ENCODE measurements at regions not wholly inside any gene's neighbourhood (a gene's known extent, or its start where the extent isn't known, plus 50 kb on each side); places are given as distances from the start of the nearest gene placed in this dataset.

- no peak for DNase-seq (ENCODE audit: extremely low spot score)
- ChIA-PET POLR2A (no interaction called here), CTCF (no interaction called here)
- TF ChIP-seq CTBP1 (IDR thresholded peaks at IDR 0.05; ENCODE audit: borderline replicate concordance) (no peak), FOXM1 (IDR thresholded peaks at IDR 0.05; ENCODE audit: borderline replicate concordance) (no peak), HDGF (IDR thresholded peaks at IDR 0.05; ENCODE audit: borderline replicate concordance) (no peak), ARNT (IDR thresholded peaks at IDR 0.05) (no peak), FOXA1 (IDR thresholded peaks at IDR 0.05) (no peak), ZNF384 (IDR thresholded peaks at IDR 0.05) (no peak), ELF4 (IDR thresholded peaks at IDR 0.05) (no peak), L3MBTL2 (conservative IDR thresholded peaks at IDR 0.05) (no peak)
Observed at GRCh38 chr4:83658806-83659205, 122.9 kb downstream of the GPAT3 start.

GRCh38 chr4:83657336-83657735 lies 121.4 kb downstream of the GPAT3 start:
- DNase-seq (ENCODE audit: extremely low spot score) = no peak
- no peak for TF ChIP-seq HDGF (IDR thresholded peaks at IDR 0.05; ENCODE audit: borderline replicate concordance)
- TF ChIP-seq LEF1 (IDR thresholded peaks at IDR 0.05; ENCODE audit: borderline replicate concordance) = no peak
- POLR2A ChIA-PET = no interaction called here
- CTCF ChIA-PET = interaction anchor here (0.6 kb wide), 1 partner anchor 922 kb away, joined by 5 read pairs; no protein-coding TSS in a partner anchor
